Dermis blood vessel endothelial cell (primary cell): ENCODE measurements at regions not wholly inside any gene's neighbourhood (a gene's known extent, or its start where the extent isn't known, plus 50 kb on each side); places are given as distances from the start of the nearest gene placed in this dataset.

Experiments used
- DNase-seq: peaks from one replicate; pipeline ENCODE4 v3.0.0; 2010

- no peak for DNase-seq
Observed at GRCh38 chr21:16865632-16866031, 647.2 kb upstream of the CXADR start.

DNA sequence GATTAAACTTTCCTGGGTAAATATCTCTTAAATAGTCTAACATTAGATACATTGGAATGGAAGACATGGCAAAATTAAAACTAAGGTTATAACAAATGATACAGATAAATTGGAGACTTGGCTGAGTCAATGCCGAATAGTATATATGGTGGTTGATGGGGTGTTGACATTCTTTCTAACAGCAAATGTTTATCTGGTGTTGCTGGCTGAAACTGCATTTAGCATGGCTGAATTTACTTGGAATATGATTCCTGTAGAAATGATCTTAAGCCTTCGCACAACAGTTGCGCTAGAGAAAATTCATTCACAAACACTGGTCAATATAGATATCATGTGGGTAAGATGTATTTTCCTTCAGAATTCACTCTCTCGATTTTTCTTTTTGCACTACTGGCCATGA is 646.0 kb upstream of the CXADR start:
- no peak for DNase-seq

DNA sequence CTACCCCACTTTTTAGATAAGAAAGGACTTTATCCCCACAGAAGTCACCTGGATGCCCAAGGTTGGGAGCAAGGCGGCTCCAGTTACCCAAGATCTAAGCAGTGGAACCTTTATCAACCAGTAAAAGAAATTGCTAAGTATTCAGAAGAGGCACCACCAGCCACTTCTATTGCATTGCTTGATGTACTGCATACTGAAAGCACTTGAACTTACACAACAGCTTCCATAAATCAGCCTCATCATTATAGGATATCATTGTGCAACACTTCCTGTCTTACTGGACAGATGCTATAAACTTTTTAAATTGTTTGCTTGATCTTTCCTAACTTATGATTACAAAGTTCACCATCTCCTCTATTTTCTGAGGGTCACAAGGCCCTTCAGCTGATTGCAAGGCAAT is 642.7 kb upstream of the CXADR start:
- no peak for DNase-seq

DNA sequence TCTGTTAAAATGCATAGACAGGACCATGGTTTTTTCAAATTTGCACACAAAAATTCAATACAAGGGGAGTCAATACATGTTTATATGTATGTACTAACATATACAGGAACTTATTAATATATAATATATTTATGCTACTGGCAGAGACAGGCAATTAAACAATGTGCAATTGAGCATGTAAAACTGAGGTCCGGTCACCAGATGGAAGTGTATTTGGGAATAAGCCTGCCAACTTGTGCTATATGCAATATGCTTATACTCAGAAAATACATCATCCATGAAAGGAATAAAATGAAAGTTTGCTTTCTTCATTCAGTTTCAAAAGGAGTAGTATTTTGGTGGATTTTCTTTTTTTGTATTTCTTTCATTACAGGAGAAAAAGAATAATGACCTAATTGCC is 640.2 kb upstream of the CXADR start:
- DNase-seq, result no peak

GRCh38 chr21:16873176-16873575 is 639.7 kb upstream of the CXADR start:
- DNase-seq, result no peak

GRCh38 chr21:16873596-16873995 is 639.2 kb upstream of the CXADR start:
- DNase-seq, result no peak

DNA sequence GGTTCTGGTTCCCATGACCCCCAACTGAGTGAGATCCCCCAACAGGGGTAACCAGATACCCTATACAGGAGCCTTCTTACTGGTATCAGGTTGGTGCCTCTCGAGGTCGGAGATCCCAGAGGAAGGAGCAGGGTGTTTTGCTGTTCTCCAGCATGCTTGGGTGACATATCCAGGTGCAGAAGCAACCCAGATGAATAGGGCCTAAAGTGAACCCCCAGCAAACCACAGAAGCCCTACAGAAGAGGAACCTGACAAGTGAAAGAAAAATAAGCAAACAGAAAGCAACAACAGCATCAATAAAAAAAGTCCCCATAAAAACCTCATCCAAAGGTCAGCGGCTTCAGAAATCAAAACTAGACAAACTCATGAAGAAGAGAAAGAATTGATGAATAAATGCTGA is 633.4 kb upstream of the CXADR start:
- DNase-seq, result no peak

DNA sequence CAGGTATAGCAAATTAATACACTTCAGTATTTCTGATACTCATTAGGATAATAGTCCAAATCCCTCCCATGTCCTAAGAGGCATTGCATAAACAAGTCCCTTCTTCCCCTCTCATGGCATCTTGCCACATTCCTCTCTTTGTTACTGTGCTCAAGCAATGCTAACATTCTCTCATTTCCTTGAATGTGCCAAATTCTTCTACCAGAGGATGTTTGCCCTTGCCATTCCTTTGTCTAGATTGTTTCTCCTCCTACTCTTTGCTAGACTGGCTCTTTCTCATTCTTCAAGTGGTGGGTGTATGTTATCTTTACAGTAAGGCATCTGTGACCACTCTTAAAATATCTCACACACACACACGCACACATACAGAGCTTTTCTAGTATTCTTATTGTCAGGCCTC is 621.0 kb upstream of the CXADR start:
- DNase-seq, result no peak

- DNase-seq, result peak; percentile 1
Observed at GRCh38 chr21:16900685-16901084, 612.2 kb upstream of the CXADR start.

DNA sequence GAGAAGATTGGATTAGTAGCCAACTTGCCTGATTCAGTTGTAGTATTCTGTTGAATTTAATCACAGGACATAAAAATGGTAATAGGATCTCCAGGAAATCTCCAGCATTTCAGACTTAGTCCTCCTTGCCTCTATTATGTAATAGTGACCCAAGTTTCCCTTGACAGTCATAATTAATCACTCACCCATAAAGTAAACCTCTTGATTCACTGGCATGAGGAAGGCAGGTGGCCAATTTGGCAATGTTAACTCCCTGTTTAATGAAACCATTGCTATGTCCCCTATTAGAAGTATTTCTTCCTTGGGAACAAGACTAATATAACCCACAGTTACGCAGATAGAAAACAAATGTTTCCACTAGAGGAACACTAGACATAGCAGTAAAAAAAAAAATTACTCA is 604.8 kb upstream of the CXADR start:
- no peak for DNase-seq

DNA sequence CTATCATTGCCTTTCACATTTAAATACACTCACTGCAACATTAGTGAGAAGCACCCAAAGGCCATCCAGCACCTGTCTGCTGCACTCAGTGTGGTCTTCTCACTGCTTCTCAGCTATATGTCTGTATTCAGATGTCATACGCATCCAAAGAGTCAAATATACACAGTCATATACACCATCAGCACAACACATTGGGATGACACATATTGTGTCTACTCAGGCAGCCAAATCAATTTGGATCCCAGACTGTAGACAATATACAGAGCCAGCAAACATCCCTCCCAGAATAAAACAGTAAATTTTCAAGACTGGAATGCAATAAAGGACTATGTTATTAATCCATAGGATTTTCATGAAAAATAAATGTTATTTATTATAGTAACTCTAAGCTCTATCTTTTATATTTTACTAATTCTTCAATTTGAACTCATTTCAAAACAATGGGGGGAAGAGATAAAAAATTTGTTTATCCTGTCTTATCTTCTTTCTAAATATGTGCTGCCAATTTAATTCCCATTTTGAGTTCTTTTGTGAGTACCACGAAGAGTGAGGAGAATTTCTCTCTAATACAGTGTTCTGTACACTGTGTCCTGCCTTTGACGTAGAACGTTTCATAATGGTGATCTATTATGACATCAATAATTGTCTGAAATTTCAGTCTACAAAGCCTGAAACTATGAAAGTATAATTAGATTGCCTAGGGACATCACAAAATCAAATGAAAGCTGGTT is 602.2 kb upstream of the CXADR start:
- DNase-seq, result no peak

DNA sequence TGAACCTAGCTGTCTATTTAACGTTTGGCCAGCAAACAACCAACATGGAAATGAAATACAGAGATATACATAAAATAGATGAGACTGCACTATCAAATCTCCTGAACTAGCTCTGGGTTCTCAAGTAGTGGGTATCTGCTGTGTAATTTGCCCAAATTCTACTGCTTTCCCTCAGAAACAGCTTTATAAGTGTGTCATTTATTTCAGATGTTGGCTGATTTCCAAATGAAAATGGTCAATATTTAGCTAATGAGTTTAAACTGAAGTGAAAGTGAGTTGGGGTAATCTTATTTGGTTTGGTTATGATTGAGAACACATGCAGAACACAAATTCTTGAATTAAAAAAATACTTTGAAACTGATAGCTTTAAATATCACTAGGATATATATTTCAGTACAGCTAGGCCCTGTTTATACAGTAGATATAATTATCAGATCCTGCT is 601.7 kb upstream of the CXADR start:
- DNase-seq, result no peak

GRCh38 chr21:16912075-16912474 is 600.8 kb upstream of the CXADR start:
- DNase-seq, result no peak

DNA sequence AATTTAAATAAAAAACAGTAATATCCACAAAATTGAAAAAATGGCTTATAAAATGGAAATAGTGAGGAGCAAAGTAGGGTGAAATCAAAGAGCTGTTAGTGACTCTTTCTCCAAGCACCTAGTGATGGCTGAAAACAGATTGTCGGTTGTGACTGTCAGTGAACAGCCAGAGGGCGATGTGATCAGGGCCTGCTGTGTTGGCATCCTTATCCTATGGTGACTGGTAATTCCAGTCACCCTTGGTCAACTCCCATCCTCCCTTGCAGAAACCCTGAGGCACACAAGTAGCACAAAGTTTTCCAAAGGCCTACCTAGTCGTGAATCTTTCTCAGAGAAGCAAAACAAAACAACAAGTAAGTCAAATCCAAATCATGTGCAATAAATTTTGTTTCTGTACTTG is 599.8 kb upstream of the CXADR start:
- no peak for DNase-seq

DNA sequence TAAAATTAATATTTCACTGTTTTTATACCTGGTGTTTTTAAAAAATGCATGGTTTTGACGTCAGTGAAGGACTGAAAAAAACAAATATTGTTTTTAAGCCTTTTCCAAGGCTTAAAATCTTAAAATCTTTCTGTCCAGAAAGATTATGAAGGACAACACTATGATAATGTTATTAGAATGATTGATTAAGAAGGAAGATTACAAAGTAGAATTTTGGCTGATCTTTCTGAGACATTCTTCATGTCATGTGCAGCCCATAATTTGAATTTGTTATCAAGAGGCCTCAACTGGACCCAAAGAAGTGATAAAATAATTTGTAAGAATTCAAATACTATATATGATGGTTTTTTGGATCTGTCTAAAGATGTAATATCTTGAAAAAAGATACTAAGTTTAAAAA is 584.4 kb upstream of the CXADR start:
- DNase-seq, result no peak

GRCh38 chr21:16932314-16932713 is 580.5 kb upstream of the CXADR start:
- DNase-seq, result no peak

DNA sequence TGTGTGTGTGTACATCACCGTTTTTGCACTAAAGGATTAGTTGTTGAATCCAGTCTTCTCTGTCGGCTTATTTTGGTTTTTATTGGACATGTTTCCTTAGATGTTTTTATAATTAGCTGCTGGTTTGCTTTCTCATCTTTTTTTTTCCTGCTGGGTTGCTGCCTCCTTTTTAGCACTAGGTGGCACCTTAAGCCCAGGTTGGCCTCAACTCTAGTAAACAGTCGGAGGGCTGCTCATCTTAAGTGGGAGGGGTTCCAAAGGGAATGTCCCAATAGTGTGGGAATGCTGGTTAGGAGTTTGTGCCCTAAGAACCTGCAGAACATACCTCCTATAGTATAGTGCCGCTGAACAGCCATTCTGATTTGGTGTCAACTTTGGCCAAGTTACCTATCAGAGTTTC is 570.1 kb upstream of the CXADR start:
- no peak for DNase-seq

DNA sequence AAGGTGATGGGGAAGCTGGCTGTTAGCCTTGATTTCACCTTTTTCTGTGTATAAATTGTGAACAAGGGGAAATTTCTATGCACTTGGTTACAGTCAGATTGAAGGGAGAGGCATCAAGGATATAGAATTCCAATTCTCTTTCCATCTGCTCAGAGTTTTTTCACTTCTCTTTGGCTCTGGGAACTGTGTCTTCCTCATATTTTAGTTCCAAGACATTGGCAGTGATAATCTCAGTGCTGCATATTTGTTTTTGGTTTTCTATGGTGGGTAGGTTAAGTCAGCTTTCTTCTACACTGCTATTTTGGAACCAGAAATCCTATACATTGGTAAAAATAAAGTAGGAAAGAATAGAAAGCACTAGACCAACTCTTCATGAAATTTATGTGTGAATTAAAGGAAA is 569.6 kb upstream of the CXADR start:
- DNase-seq, result no peak

- no peak for DNase-seq
Observed at GRCh38 chr21:16945580-16945979, 567.3 kb upstream of the CXADR start.

DNA sequence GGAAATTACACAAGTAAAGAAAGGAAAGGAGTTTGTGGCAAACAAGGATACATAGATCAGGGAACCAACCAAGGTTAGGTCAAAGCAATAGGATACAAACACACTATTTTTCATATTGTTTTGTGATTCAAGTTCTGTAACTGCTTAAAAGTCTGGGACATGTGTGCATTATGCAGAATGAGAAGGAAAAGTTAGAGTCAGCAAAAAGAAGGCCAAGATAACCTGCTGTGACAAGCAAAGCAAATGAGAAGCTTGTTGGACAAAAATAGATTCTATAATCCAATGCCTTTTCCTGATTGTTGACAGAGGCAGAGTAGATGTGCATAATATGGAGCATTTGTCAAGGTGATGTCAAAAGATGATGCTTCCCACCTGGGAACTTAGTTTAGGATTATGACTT is 556.0 kb upstream of the CXADR start:
- DNase-seq, result no peak

DNA sequence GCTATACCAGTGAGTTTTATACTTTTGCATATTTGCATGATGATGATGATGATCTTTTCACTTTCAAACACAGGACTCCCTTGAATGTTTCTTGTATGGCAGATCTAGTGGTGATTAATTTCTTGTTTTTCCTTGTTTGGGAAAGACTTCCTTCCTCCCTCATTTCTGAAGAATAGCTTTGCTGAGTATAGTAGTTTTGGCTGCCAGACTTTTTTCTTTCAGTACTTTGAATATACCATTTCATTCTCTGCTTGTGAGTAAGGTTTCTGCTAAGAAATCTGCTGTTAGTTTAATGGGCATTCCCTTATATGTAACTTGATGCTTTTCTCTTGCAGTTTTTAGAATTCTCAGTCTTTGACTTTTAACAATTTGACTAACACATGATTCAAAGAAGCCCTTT is 547.4 kb upstream of the CXADR start:
- no peak for DNase-seq

DNA sequence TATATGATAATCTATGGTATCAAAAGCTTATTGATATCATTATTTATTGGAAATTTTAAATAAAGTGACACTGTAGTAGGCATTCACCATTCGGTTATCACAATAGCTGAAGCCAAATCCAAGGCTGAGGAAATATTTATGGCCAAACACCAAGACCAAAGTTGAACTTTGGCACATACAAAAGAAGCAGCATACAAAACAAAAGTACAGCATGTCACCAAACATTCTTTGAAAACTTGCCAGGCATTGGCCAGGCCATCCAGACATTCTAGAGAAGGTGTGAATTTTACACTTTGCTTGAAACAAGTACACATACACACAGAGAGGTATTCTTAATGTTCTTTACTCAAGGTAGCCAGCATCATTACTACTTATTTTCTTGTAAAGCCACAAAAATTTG is 544.4 kb upstream of the CXADR start:
- DNase-seq, result no peak

- no peak for DNase-seq
Observed at GRCh38 chr21:16969636-16970035, 543.2 kb upstream of the CXADR start.

DNA sequence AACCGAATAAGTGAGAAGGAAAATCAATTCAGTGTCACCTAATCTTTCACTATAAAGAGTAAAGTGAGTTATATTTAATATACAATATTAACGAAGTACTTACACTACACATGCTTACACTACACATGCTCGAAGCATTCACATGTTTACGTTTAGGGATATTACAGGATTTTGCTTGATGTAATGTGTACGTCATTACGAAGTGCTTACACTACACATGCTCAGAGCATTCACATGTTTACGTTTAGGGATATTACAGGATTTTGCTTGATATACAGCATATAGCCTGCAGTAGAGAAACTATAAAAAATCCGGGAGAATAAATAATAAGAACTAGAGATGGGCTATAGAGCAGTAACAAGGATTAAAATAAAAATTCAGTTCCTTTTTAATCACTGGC is 538.8 kb upstream of the CXADR start:
- no peak for DNase-seq

DNA sequence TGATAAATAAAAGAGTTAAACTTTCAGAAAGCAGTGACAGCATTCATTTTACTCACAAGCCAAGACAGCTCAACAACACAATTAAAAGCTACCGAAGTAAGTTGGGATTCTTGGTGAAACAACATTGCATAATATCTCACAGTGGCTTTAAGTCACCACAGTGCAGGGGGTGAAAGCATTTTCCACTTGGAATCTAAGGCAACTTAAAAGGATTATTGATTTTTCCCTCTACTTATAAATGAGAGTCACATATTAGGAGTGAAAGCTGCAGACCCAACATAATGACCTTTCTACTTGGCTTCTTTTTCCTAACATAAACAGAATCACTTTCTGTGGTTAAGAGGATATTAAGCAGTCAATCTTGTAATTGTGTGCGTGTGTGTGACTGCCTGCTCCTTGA is 536.6 kb upstream of the CXADR start:
- DNase-seq, result no peak
